H9 (cell line): ENCODE measurements at regions not wholly inside any gene's neighbourhood (a gene's known extent, or its start where the extent isn't known, plus 50 kb on each side); places are given as distances from the start of the nearest gene placed in this dataset.

Source experiments
- DNase-seq: peaks from one replicate; pipeline ENCODE4 v3.0.0-alpha.2; 2017
- H2AFZ ChIP-seq: one replicate; pipeline ENCODE4 v1.6.1; 2013; ENCODE audit warnings: mild to moderate bottlenecking, low read length, control low read depth, moderate library complexity
- H2AK5ac ChIP-seq: 2 replicates; pipeline ENCODE4 v1.6.1; 2013; ENCODE audit warnings: low read length, control low read depth, mixed read lengths; ENCODE audit not compliant: insufficient read length
- H2BK120ac ChIP-seq: one replicate; pipeline ENCODE4 v1.6.1; 2013; ENCODE audit warnings: low read depth, mild to moderate bottlenecking, low read length, control low read depth, inconsistent platforms; ENCODE audit not compliant: poor library complexity, severe bottlenecking
- H2BK12ac ChIP-seq: 2 replicates; pipeline ENCODE4 v1.6.1; 2013; ENCODE audit warnings: low read length, control low read depth, mixed read lengths, low read depth; ENCODE audit not compliant: insufficient read length
- H2BK15ac ChIP-seq: 2 replicates; pipeline ENCODE4 v1.6.1; 2013; ENCODE audit warnings: low read depth, low read length, control low read depth
- H2BK20ac ChIP-seq: one replicate; pipeline ENCODE4 v1.6.1; 2013; ENCODE audit warnings: low read depth, mild to moderate bottlenecking, low read length, control low read depth, inconsistent platforms; ENCODE audit not compliant: poor library complexity, severe bottlenecking
- H2BK5ac ChIP-seq: 2 replicates; pipeline ENCODE4 v1.6.1; 2013; ENCODE audit warnings: low read length, control low read depth, mixed read lengths; ENCODE audit not compliant: insufficient read length
- H3K14ac ChIP-seq: 2 replicates; pipeline ENCODE4 v1.6.1; 2013; ENCODE audit warnings: low read length, control low read depth; ENCODE audit not compliant: insufficient read depth
- H3K18ac ChIP-seq: 2 replicates; pipeline ENCODE4 v1.6.1; 2013; ENCODE audit warnings: low read depth, mild to moderate bottlenecking, mixed read lengths, low read length, control low read depth; ENCODE audit not compliant: insufficient read length
- H3K23ac ChIP-seq: 2 replicates; pipeline ENCODE4 v1.6.1; 2013; ENCODE audit warnings: low read length, control low read depth, mixed read lengths, low read depth; ENCODE audit not compliant: insufficient read length
- H3K23me2 ChIP-seq: 2 replicates; pipeline ENCODE4 v1.6.1; 2013; ENCODE audit warnings: low read depth, mild to moderate bottlenecking, mixed read lengths, low read length, control low read depth; ENCODE audit not compliant: insufficient read length, poor library complexity, severe bottlenecking
- H3K27ac ChIP-seq: 2 replicates; pipeline ENCODE4 v1.5.1; 2013; ENCODE audit warnings: low read length, control low read depth, mixed read lengths, low read depth; ENCODE audit not compliant: insufficient read length
- H3K27me3 ChIP-seq: 2 replicates; pipeline ENCODE4 v1.6.1; 2013; ENCODE audit warnings: low read length, control low read depth, inconsistent platforms; ENCODE audit not compliant: insufficient read depth
- H3K4ac ChIP-seq: 2 replicates; pipeline ENCODE4 v1.6.1; 2013; ENCODE audit warnings: low read depth, mild to moderate bottlenecking, control low read depth, inconsistent platforms, low read length, moderate library complexity
- H3K4me1 ChIP-seq: 2 replicates; pipeline ENCODE4 v1.6.1; 2013; ENCODE audit warnings: low read length, control low read depth, inconsistent platforms; ENCODE audit not compliant: insufficient read depth
- H3K4me2 ChIP-seq: 2 replicates; pipeline ENCODE4 v1.6.1; 2013; ENCODE audit warnings: low read length, control low read depth, mixed read lengths; ENCODE audit not compliant: insufficient read length, insufficient read depth
- H3K56ac ChIP-seq: 2 replicates; pipeline ENCODE4 v1.6.1; 2013; ENCODE audit warnings: low read depth, mild to moderate bottlenecking, mixed read lengths, low read length, control low read depth; ENCODE audit not compliant: insufficient read length
- H3K79me1 ChIP-seq: 2 replicates; pipeline ENCODE4 v1.6.1; 2013; ENCODE audit warnings: low read depth, mild to moderate bottlenecking, moderate library complexity, low read length, control low read depth, inconsistent platforms; ENCODE audit not compliant: insufficient read depth, poor library complexity, severe bottlenecking
- H3K79me2 ChIP-seq: 2 replicates; pipeline ENCODE4 v1.6.1; 2013; ENCODE audit warnings: low read length, control low read depth, inconsistent platforms; ENCODE audit not compliant: insufficient read depth
- H3K9ac ChIP-seq: 2 replicates; pipeline ENCODE4 v1.6.1; 2013; ENCODE audit warnings: low read length, control low read depth, mixed read lengths; ENCODE audit not compliant: insufficient read length; ENCODE audit errors: extremely low read depth
- H3K9me3 ChIP-seq: one replicate; pipeline ENCODE4 v1.6.1; 2013; ENCODE audit warnings: low read depth, low read length, inconsistent platforms; ENCODE audit not compliant: control insufficient read depth
- H3T11ph ChIP-seq: one replicate; pipeline ENCODE4 v1.6.1; 2013; ENCODE audit warnings: mild to moderate bottlenecking, low read length, control low read depth, inconsistent platforms
- H4K20me1 ChIP-seq: one replicate; pipeline ENCODE4 v1.6.1; 2013; ENCODE audit not compliant: control insufficient read depth, insufficient read length, insufficient read depth
- H4K5ac ChIP-seq: 2 replicates; pipeline ENCODE4 v1.6.1; 2013; ENCODE audit warnings: low read depth, mild to moderate bottlenecking, mixed read lengths, low read length, control low read depth; ENCODE audit not compliant: insufficient read length
- H4K8ac ChIP-seq: replicated peaks from 2 replicates; pipeline ENCODE4 v1.6.1; 2013; ENCODE audit warnings: low read length, control low read depth, mixed read lengths, low read depth; ENCODE audit not compliant: insufficient read length
- H4K91ac ChIP-seq: 2 replicates; pipeline ENCODE4 v1.6.1; 2013; ENCODE audit warnings: low read depth, mild to moderate bottlenecking, moderate library complexity, mixed read lengths, low read length, control low read depth; ENCODE audit not compliant: insufficient read length
- H3K27ac Mint-ChIP-seq, 3 experiments: 2 replicates in 2 of 3; 3 replicates in 1 of 3; pipeline ENCODE4 v1.8.0; 2020 to 2021; ENCODE audit warnings: mixed read lengths in 3 of 3, mild to moderate bottlenecking in 1 of 3, moderate library complexity in 1 of 3
- H3K27me3 Mint-ChIP-seq: 2 replicates; pipeline ENCODE4 v1.8.0; 2021; ENCODE audit warnings: low read depth, mild to moderate bottlenecking, moderate library complexity, mixed read lengths
- H3K36me3 Mint-ChIP-seq, 3 experiments: 2 replicates in 2 of 3; 3 replicates in 1 of 3; pipeline ENCODE4 v1.8.0; 2020 to 2021; ENCODE audit warnings: low read depth in 3 of 3, mixed read lengths in 3 of 3; ENCODE audit not compliant: insufficient read depth in 1 of 3
- H3K4me1 Mint-ChIP-seq, 2 experiments: 2 replicates each; pipeline ENCODE4 v1.8.0; 2020; ENCODE audit warnings: mixed read lengths in 2 of 2
- H3K4me3 Mint-ChIP-seq, 2 experiments: 2 replicates in 1 of 2; 3 replicates in 1 of 2; pipeline ENCODE4 v1.8.0; 2020 to 2021; ENCODE audit warnings: mild to moderate bottlenecking in 2 of 2, mixed read lengths in 2 of 2, moderate library complexity in 1 of 2
- H3K9me3 Mint-ChIP-seq, 2 experiments: 2 replicates in 1 of 2; 3 replicates in 1 of 2; pipeline ENCODE4 v1.8.0; 2020; ENCODE audit warnings: mild to moderate bottlenecking in 2 of 2, mixed read lengths in 2 of 2, moderate library complexity in 1 of 2
- CTCF ChIP-seq: fragments of 200-600 bp; sonication (generic); conservative IDR thresholded peaks from 3 replicates; pipeline ENCODE4 v1.8.0; 2021; ENCODE audit warnings: antibody characterized with exemption, mild to moderate bottlenecking

- no peak overlapping the region for H3K9ac ChIP-seq
- no peak overlapping the region for H3T11ph ChIP-seq
- H3K9me3 ChIP-seq = no peaks in the 10 kb centered on the region
- no peak overlapping the region for H3K18ac ChIP-seq
- H2BK20ac ChIP-seq = no peak overlapping the region
- no peak for TF ChIP-seq CTCF
- no peak overlapping the region for H3K56ac ChIP-seq
- H2BK15ac ChIP-seq = no peak overlapping the region
- H3K27ac ChIP-seq = no peak overlapping the region
- no peak overlapping the region for H2BK12ac ChIP-seq
- no peaks in the 10 kb centered on the region for H3K23me2 ChIP-seq
- H3K79me1 ChIP-seq = no peaks in the 10 kb centered on the region
- no peak overlapping the region for H3K4ac ChIP-seq
- H3K79me2 ChIP-seq = no peaks in the 10 kb centered on the region
- H2AK5ac ChIP-seq = no peak overlapping the region
- H3K9me3 Mint-ChIP-seq = no peaks in the 10 kb centered on the region
- no peaks in the 10 kb centered on the region for H4K20me1 ChIP-seq
- no peaks in the 10 kb centered on the region for H3K36me3 Mint-ChIP-seq
- H4K91ac ChIP-seq = no peak overlapping the region
- no peak overlapping the region for H3K4me3 Mint-ChIP-seq
- no peak overlapping the region for H2BK120ac ChIP-seq
- no peak overlapping the region for H3K14ac ChIP-seq
- no peak overlapping the region for H4K5ac ChIP-seq
- no peak for DNase-seq
- H3K23ac ChIP-seq = no peak overlapping the region
- no peak overlapping the region for H3K4me2 ChIP-seq
- H2BK5ac ChIP-seq = no peak overlapping the region
- H3K4me1 Mint-ChIP-seq = 0 out of 4 replicates have a peak, but pooled peaks cover 0 to 3% of the 10 kb centered on the region in 2 experiments
- no peak overlapping the region for H2AFZ ChIP-seq
- no peak overlapping the region for H4K8ac ChIP-seq
- H3K4me1 ChIP-seq = no peaks in the 10 kb centered on the region
- no peaks in the 10 kb centered on the region for H3K27me3 ChIP-seq
- no peak overlapping the region for H3K27ac Mint-ChIP-seq
- no peaks in the 10 kb centered on the region for H3K27me3 Mint-ChIP-seq
Observed at GRCh38 chr7:25310896-25311295, 82.6 kb upstream of the NPVF start.
